ENCODE measurements at regions not wholly inside any gene's neighbourhood (a gene's known extent, or its start where the extent isn't known, plus 50 kb on each side); places are given as distances from the start of the nearest gene placed in this dataset.

GRCh38 chr6:122859676-122860075, 70.6 kb downstream of the SMPDL3A start:
- peak in 2 of 6 donors; percentile 16 to 22 for DNase-seq (ENCODE audit: low read depth in 4 of 6, low spot score in 6 of 6)
- 72% methylated on average over 6 of the region's 6 CpGs for WGBS (ENCODE audit: insufficient coverage)
- no peaks in the 10 kb centered on the region for H3K9me3 ChIP-seq (ENCODE audit: control insufficient read depth, insufficient read depth, low read length)

GRCh38 chr6:122861594-122861993, 72.5 kb downstream of the SMPDL3A start:
- Histone ChIP-seq H3K4me3 (ENCODE audit: low read depth, low read length) (no peak overlapping the region), H3K36me3 (ENCODE audit: control insufficient read depth, insufficient read depth, low read length) (no peaks in the 10 kb centered on the region), H3K27ac (ENCODE audit: low read depth, low read length) (no peak overlapping the region), H3K4me1 (ENCODE audit: control insufficient read depth, insufficient read depth, low read length) (no peaks in the 10 kb centered on the region), H3K9me3 (ENCODE audit: control insufficient read depth, insufficient read depth, low read length) (no peaks in the 10 kb centered on the region), H3K27me3 (ENCODE audit: control insufficient read depth, insufficient read depth, low read length) (no peaks in the 10 kb centered on the region)
- peak in 2 of 6 donors; percentile 18 to 70 for DNase-seq (ENCODE audit: low read depth in 4 of 6, low spot score in 6 of 6)
- WGBS (ENCODE audit: insufficient coverage) = no CpG with 5 or more reads among the region's 1 CpG

More at GRCh38 chr6:122859676-122860075, 70.6 kb downstream of the SMPDL3A start:
- Histone ChIP-seq H3K4me1 (ENCODE audit: control insufficient read depth, insufficient read depth, low read length) (no peaks in the 10 kb centered on the region), H3K36me3 (ENCODE audit: control insufficient read depth, insufficient read depth, low read length) (no peaks in the 10 kb centered on the region), H3K27me3 (ENCODE audit: control insufficient read depth, insufficient read depth, low read length) (no peaks in the 10 kb centered on the region), H3K27ac (ENCODE audit: low read depth, low read length) (no peak overlapping the region), H3K4me3 (ENCODE audit: low read depth, low read length) (no peak overlapping the region)

- no peaks in the 10 kb centered on the region for H3K9me3 ChIP-seq (ENCODE audit: control insufficient read depth, insufficient read depth, low read length)
- no peaks in the 10 kb centered on the region for H3K27me3 ChIP-seq (ENCODE audit: control insufficient read depth, insufficient read depth, low read length)
- H3K36me3 ChIP-seq (ENCODE audit: control insufficient read depth, insufficient read depth, low read length) = no peaks in the 10 kb centered on the region
- H3K4me3 ChIP-seq (ENCODE audit: low read depth, low read length) = no peak overlapping the region
- no peaks in the 10 kb centered on the region for H3K4me1 ChIP-seq (ENCODE audit: control insufficient read depth, insufficient read depth, low read length)
- no peak overlapping the region for H3K27ac ChIP-seq (ENCODE audit: low read depth, low read length)
- DNase-seq (ENCODE audit: low read depth in 4 of 6, low spot score in 6 of 6) = peak in 1 of 6 donors; percentile 43
Measured at GRCh38 chr6:122868137-122868536, 79.1 kb downstream of the SMPDL3A start.

GRCh38 chr6:122869437-122870024, 80.5 kb downstream of the SMPDL3A start:
- Histone ChIP-seq H3K4me3 (ENCODE audit: low read depth, low read length) (no peak overlapping the region), H3K36me3 (ENCODE audit: control insufficient read depth, insufficient read depth, low read length) (no peaks in the 10 kb centered on the region), H3K27ac (ENCODE audit: low read depth, low read length) (no peak overlapping the region), H3K9me3 (ENCODE audit: control insufficient read depth, insufficient read depth, low read length) (no peaks in the 10 kb centered on the region), H3K4me1 (ENCODE audit: control insufficient read depth, insufficient read depth, low read length) (no peaks in the 10 kb centered on the region), H3K27me3 (ENCODE audit: control insufficient read depth, insufficient read depth, low read length) (no peaks in the 10 kb centered on the region)
- peak in 3 of 6 donors; percentile 11 to 88 (median 79) for DNase-seq (ENCODE audit: low read depth in 4 of 6, low spot score in 6 of 6)

GRCh38 chr6:122871079-122871478, 82.0 kb downstream of the SMPDL3A start:
- 92% methylated on average over 1 of the region's 1 CpG for WGBS (ENCODE audit: insufficient coverage)
- H3K36me3 ChIP-seq (ENCODE audit: control insufficient read depth, insufficient read depth, low read length) = no peaks in the 10 kb centered on the region
- no peaks in the 10 kb centered on the region for H3K4me1 ChIP-seq (ENCODE audit: control insufficient read depth, insufficient read depth, low read length)
- H3K4me3 ChIP-seq (ENCODE audit: low read depth, low read length) = no peak overlapping the region
- H3K9me3 ChIP-seq (ENCODE audit: control insufficient read depth, insufficient read depth, low read length) = no peaks in the 10 kb centered on the region
- DNase-seq (ENCODE audit: low read depth in 4 of 6, low spot score in 6 of 6) = no peak
- H3K27me3 ChIP-seq (ENCODE audit: control insufficient read depth, insufficient read depth, low read length) = no peaks in the 10 kb centered on the region
- H3K27ac ChIP-seq (ENCODE audit: low read depth, low read length) = no peak overlapping the region

- H3K36me3 ChIP-seq (ENCODE audit: control insufficient read depth, insufficient read depth, low read length) = no peaks in the 10 kb centered on the region
- 100% methylated on average over 1 of the region's 4 CpGs for WGBS (ENCODE audit: insufficient coverage)
- no peaks in the 10 kb centered on the region for H3K9me3 ChIP-seq (ENCODE audit: control insufficient read depth, insufficient read depth, low read length)
Measured at GRCh38 chr6:122872311-122872710, 83.3 kb downstream of the SMPDL3A start.

GRCh38 chr6:122877302-122877701, 88.2 kb downstream of the SMPDL3A start:
- no peaks in the 10 kb centered on the region for H3K27me3 ChIP-seq (ENCODE audit: control insufficient read depth, insufficient read depth, low read length)
- no peak for DNase-seq (ENCODE audit: low read depth in 4 of 6, low spot score in 6 of 6)
- no peaks in the 10 kb centered on the region for H3K36me3 ChIP-seq (ENCODE audit: control insufficient read depth, insufficient read depth, low read length)
- no peaks in the 10 kb centered on the region for H3K9me3 ChIP-seq (ENCODE audit: control insufficient read depth, insufficient read depth, low read length)
- H3K4me3 ChIP-seq (ENCODE audit: low read depth, low read length) = no peak overlapping the region
- H3K4me1 ChIP-seq (ENCODE audit: control insufficient read depth, insufficient read depth, low read length) = no peaks in the 10 kb centered on the region
- WGBS (ENCODE audit: insufficient coverage) = no CpG with 5 or more reads among the region's 3 CpGs
- H3K27ac ChIP-seq (ENCODE audit: low read depth, low read length) = no peak overlapping the region

More at GRCh38 chr6:122872311-122872710, 83.3 kb downstream of the SMPDL3A start:
- no peak overlapping the region for H3K27ac ChIP-seq (ENCODE audit: low read depth, low read length)
- no peak overlapping the region for H3K4me3 ChIP-seq (ENCODE audit: low read depth, low read length)
- DNase-seq (ENCODE audit: low read depth in 4 of 6, low spot score in 6 of 6) = no peak
- no peaks in the 10 kb centered on the region for H3K4me1 ChIP-seq (ENCODE audit: control insufficient read depth, insufficient read depth, low read length)
- H3K27me3 ChIP-seq (ENCODE audit: control insufficient read depth, insufficient read depth, low read length) = no peaks in the 10 kb centered on the region

- no peak overlapping the region for H3K27ac ChIP-seq (ENCODE audit: low read depth, low read length)
- no peaks in the 10 kb centered on the region for H3K36me3 ChIP-seq (ENCODE audit: control insufficient read depth, insufficient read depth, low read length)
- DNase-seq (ENCODE audit: low read depth in 4 of 6, low spot score in 6 of 6) = peak in 2 of 6 donors; percentile 8 to 85
- H3K9me3 ChIP-seq (ENCODE audit: control insufficient read depth, insufficient read depth, low read length) = no peaks in the 10 kb centered on the region
- H3K4me3 ChIP-seq (ENCODE audit: low read depth, low read length) = no peak overlapping the region
- no peaks in the 10 kb centered on the region for H3K27me3 ChIP-seq (ENCODE audit: control insufficient read depth, insufficient read depth, low read length)
- no peaks in the 10 kb centered on the region for H3K4me1 ChIP-seq (ENCODE audit: control insufficient read depth, insufficient read depth, low read length)
- 60% methylated on average over 1 of the region's 1 CpG for WGBS (ENCODE audit: insufficient coverage)
Measured at GRCh38 chr6:122878796-122879195, 89.7 kb downstream of the SMPDL3A start.

- no peak overlapping the region for H3K4me3 ChIP-seq (ENCODE audit: low read depth, low read length)
- 50% methylated on average over 2 of the region's 4 CpGs for WGBS (ENCODE audit: insufficient coverage)
- no peaks in the 10 kb centered on the region for H3K9me3 ChIP-seq (ENCODE audit: control insufficient read depth, insufficient read depth, low read length)
- H3K4me1 ChIP-seq (ENCODE audit: control insufficient read depth, insufficient read depth, low read length) = no peaks in the 10 kb centered on the region
- H3K36me3 ChIP-seq (ENCODE audit: control insufficient read depth, insufficient read depth, low read length) = no peaks in the 10 kb centered on the region
- no peak for DNase-seq (ENCODE audit: low read depth in 4 of 6, low spot score in 6 of 6)
- H3K27me3 ChIP-seq (ENCODE audit: control insufficient read depth, insufficient read depth, low read length) = no peaks in the 10 kb centered on the region
- H3K27ac ChIP-seq (ENCODE audit: low read depth, low read length) = no peak overlapping the region
Measured at GRCh38 chr6:122886481-122886880, 97.4 kb downstream of the SMPDL3A start.

- H3K9me3 ChIP-seq (ENCODE audit: control insufficient read depth, insufficient read depth, low read length) = no peaks in the 10 kb centered on the region
- no peak overlapping the region for H3K4me3 ChIP-seq (ENCODE audit: low read depth, low read length)
- no peak overlapping the region for H3K27ac ChIP-seq (ENCODE audit: low read depth, low read length)
- H3K4me1 ChIP-seq (ENCODE audit: control insufficient read depth, insufficient read depth, low read length) = no peaks in the 10 kb centered on the region
- H3K27me3 ChIP-seq (ENCODE audit: control insufficient read depth, insufficient read depth, low read length) = no peaks in the 10 kb centered on the region
- H3K36me3 ChIP-seq (ENCODE audit: control insufficient read depth, insufficient read depth, low read length) = no peaks in the 10 kb centered on the region
- no peak for DNase-seq (ENCODE audit: low read depth in 4 of 6, low spot score in 6 of 6)
Measured at GRCh38 chr6:122887941-122888340, 98.9 kb downstream of the SMPDL3A start.

Data from spinal cord (tissue), 9 donors.